ENCODE measurements at regions not wholly inside any gene's neighbourhood (a gene's known extent, or its start where the extent isn't known, plus 50 kb on each side); places are given as distances from the start of the nearest gene placed in this dataset.
"Not testable (repeated sequence)": the region's sequence is repeated elsewhere in the genome, so short reads cannot be mapped to it uniquely, and the experiment has no call there.

DNA sequence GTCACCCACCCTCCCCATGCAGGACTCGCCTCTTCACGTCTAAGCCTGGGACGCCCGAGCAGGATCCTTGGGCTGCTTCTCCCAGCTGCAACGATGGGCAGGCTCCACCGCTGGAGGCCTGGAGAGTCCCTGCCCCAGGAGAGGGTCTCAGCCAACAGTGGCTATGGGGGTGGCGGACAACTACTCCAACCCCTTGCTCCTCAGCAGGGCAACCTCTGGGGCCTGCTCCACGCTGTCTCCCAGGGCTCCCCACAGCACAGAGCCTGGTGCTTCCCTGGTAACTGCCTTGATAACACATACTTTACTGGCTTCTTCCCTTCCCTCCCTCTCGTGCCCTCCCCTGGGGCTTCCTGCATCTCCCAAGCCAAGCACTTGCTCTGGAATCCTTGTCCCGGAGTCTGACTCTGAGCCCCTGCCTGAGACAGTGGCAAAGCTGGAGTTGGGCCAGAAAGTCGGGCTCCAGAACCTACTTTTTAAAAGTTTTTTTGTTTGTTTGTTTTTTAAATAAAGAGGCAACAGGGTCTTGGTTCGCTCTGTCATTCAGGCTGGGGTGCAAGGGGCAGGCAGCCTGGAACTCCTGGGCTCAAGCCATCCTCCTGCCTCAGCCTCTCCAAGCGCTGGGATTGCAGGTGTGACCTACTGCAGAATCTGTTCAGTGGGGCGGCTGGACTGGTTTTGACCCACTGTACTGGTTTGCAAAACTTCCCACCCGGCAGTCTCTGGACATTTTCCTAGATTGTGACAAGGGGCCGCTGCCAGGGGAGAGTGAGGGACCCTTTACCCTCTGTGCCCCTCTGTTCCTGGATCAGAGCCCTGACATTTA is 99.4 kb downstream of the TNFRSF13B start:
- Histone ChIP-seq H3K36me3 (no peaks in the 10 kb centered on the region), H3K9me3 (no peaks in the 10 kb centered on the region), H3K27me3 (no peaks in the 10 kb centered on the region), H3K4me1 (no peaks in the 10 kb centered on the region), H3K4me3 (no peak overlapping the region), H3K27ac (no peak overlapping the region)
- no peak for DNase-seq (ENCODE audit: extremely low spot score in 2 of 2)
- TF ChIP-seq POLR2A (IDR thresholded peaks at IDR 0.05): no peak
- intact Hi-C loops (cut with DNase I): no loop called here

DNA sequence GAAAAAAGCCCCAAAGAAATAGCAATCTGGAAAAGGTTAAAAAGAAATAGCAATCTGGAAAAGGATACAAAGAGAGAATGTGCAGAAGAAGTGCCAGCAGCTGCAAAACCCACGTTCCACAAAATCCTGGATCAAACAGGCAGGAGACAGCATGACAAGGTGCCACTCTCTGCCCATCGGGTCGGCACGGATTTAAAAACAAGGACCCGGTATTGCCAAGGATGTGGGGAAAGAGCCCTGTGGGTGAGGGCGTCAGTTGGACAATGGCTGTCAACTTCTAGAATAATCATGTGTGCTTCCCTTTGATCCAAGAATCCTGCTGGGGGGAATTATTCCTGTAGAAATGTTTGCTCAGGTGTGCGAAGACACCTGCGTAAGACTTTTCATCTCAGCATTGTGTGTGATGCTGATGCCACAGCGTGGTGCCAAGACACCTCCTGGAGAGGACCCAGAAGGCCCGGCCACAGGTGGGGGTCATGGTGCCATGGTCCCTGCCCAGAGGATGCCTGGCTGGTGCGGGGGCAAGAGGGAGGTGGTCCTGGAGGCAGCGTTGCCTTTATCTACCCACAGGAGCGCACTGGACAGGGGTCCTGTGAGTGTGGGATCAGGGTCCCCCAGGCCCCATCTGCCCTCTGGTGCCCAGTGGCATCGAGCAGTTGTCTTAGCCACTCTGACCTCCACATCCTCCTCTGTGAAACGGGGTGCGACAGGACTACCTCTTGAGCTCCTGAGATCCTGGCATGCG is 100.3 kb downstream of the TNFRSF13B start:
- H3K27me3 ChIP-seq; H3K4me3 ChIP-seq; H3K36me3 ChIP-seq; H3K4me1 ChIP-seq; H3K27ac ChIP-seq; intact Hi-C loops (cut with DNase I); H3K9me3 ChIP-seq: not testable (repeated sequence)
- DNase-seq (ENCODE audit: extremely low spot score in 2 of 2): peak in 1 of 2 donors; percentile 3

DNA sequence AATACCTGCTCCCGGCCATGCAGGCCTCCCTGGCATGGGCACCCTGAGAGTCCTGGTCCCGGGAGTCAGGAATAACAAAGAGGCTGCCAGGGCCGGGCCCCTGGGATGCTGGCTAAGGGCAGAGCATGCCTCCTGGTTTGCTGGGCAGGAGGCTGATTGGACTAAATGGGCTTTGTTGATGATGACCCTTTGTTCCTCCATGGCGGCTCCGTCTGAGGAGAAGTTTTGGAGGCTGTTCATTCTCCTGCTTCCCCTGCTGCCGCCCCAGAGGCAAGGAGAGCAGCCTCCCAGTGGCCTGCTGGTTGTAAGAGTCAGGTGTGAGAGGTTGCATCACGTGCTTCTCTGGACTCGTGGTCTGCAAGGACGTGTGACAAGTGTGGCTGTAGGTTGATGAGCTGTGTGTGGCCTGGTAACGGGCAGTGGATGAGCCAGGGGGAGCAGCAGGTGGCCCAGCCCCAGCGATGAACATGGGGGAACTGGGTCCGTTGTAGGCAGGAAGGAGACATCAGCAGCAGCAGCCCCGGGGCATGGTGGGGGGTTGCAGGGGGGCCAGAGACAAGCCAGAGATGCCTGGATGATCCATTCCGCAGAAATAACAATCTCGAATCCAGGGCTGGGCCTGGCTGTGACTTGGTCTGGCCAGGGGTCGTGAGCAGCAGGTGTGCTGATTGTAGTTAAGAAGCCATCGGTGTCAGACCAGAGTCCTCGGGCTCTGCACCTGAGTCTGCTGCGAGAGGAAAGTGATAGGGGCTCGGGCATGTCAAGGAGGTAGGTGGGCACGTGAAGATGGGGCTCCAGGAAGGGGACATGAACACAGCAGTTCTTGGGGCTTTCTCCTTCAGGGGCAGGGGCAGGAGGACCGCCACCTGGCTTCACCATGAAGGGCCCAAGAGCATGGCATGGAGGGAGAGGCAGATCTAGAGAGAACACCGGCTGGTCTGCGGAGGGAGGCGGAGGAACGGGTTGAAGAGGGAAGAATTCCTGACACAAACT is 101.4 kb downstream of the TNFRSF13B start:
- DNase-seq (ENCODE audit: extremely low spot score in 2 of 2): peak in 1 of 2 donors; percentile 74
- TF ChIP-seq POLR2A (IDR thresholded peaks at IDR 0.05) (no peak), POLR2AphosphoS5 (IDR thresholded peaks at IDR 0.05; ENCODE audit: insufficient read depth in 1 of 2, low read depth in 1 of 2) (no peak)
- TF ChIP-seq, protein P1, sequence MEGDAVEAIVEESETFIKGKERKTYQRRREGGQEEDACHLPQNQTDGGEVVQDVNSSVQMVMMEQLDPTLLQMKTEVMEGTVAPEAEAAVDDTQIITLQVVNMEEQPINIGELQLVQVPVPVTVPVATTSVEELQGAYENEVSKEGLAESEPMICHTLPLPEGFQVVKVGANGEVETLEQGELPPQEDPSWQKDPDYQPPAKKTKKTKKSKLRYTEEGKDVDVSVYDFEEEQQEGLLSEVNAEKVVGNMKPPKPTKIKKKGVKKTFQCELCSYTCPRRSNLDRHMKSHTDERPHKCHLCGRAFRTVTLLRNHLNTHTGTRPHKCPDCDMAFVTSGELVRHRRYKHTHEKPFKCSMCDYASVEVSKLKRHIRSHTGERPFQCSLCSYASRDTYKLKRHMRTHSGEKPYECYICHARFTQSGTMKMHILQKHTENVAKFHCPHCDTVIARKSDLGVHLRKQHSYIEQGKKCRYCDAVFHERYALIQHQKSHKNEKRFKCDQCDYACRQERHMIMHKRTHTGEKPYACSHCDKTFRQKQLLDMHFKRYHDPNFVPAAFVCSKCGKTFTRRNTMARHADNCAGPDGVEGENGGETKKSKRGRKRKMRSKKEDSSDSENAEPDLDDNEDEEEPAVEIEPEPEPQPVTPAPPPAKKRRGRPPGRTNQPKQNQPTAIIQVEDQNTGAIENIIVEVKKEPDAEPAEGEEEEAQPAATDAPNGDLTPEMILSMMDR (IDR thresholded peaks at IDR 0.05): no peak
- intact Hi-C loops (cut with DNase I): no loop called here

DNA sequence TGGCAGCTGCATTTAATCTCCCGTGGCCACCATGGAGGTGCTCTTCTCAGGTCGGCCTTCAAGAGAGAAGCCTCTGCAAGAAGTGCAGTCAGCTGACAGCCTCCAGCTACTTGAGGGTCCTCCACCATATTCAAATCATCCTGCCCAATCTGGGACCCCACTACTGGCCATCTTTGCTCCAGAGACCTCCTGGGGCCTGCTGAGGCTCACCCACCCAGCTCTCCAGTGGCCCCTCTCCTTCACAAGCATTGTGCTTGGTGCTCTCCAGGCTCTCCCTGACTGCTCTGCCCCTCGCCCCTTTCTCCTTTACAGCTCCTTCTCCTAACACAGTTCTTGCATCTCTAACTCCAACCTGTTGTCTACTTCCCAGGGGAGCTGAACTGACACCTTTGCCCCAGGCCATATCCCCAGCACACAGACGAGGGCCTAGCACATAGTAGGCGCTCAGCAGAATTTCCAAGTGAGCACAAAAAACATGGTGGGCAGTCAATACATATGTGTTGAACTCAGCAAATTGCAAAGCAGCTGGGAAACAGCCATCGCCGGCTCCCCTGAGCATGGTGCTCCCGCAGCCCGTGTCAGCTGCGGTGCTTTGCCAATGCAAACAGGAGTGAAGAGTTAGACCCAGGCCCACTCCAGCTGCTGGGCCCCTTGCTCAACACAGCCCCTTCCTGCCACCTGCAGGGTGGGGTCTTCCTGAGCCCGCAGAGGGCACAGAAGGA is 102.2 kb downstream of the TNFRSF13B start:
- H3K4me1 ChIP-seq; H3K36me3 ChIP-seq; H3K9me3 ChIP-seq; intact Hi-C loops (cut with DNase I); H3K27ac ChIP-seq; H3K4me3 ChIP-seq; H3K27me3 ChIP-seq: not testable (repeated sequence)
- peak in 1 of 2 donors; percentile 46 for DNase-seq (ENCODE audit: extremely low spot score in 2 of 2)

More for the DNA sequence above, 101.4 kb downstream of the TNFRSF13B start:
- no peaks in the 10 kb centered on the region for H3K36me3 ChIP-seq
- no peaks in the 10 kb centered on the region for H3K4me1 ChIP-seq
- H3K4me3 ChIP-seq: no peak overlapping the region
- H3K27me3 ChIP-seq: no peaks in the 10 kb centered on the region
- H3K27ac ChIP-seq: no peak overlapping the region
- no peaks in the 10 kb centered on the region for H3K9me3 ChIP-seq

DNA sequence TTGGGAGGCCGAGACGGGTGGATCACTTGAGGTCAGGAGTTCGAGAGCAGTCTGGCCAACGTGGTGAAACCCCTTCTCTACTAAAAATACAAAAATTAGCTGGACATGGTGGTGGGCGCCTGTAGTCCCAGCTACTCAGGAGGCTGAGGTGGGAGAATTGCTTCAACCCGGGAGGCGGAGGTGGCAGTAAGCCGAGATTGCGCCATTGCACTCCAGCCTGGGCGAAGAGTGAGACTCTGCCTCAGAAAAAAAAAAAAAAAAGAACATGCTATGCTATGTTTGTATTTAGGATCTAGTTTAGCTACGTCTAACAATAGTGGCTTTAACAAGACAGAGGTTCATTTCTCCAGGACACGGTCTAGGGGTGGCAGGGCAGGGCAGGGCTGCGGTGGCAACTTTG is 103.3 kb downstream of the TNFRSF13B start:
- DNase-seq (ENCODE audit: extremely low spot score in 2 of 2); H3K36me3 ChIP-seq; H3K4me1 ChIP-seq; intact Hi-C loops (cut with DNase I); H3K4me3 ChIP-seq; H3K9me3 ChIP-seq; H3K27me3 ChIP-seq; H3K27ac ChIP-seq: not testable (repeated sequence)

DNA sequence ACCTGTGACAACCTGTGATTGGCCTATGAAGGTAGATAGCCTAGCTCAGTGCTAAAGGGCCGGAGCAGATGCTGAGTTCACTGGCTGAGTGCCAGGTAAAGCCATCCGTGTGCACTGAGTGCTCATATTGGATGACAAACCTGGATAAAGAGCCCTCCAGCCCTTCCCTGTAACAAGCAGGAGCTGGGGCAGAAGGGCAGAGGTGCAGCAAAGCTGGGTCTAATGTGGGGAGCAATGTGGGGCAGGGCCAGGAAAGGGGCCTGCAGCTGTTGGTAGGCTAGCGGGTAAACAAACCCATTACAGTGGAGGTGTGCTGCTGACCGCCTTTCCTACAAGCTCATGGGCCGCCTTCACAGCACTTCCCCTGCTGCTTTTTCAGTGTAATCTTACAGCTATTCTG is 104.4 kb downstream of the TNFRSF13B start:
- intact Hi-C loops (cut with DNase I); H3K27me3 ChIP-seq; H3K9me3 ChIP-seq; H3K4me1 ChIP-seq; H3K27ac ChIP-seq; DNase-seq (ENCODE audit: extremely low spot score in 2 of 2); H3K36me3 ChIP-seq; H3K4me3 ChIP-seq: not testable (repeated sequence)

DNA sequence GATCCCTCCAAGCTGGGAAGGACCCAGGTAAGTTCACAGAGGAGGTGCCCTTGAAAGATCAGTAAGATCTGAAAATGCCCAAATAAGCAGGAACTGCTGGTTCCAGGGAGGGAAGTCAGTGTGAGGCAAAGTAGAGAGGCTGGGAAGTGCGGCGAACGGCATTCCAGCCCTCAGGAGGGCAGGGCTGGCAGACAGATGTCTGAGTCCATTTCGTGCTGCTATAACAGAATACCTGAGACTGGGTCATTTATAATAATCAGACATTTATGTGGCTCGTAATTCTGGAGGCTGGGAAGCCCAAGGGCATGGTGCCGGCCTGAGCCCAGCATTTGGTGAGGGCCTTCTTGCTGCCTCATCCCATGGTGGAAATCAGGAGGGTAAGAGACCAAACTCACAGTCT is 105.1 kb downstream of the TNFRSF13B start:
- H3K4me3 ChIP-seq; H3K4me1 ChIP-seq; H3K27me3 ChIP-seq; DNase-seq (ENCODE audit: extremely low spot score in 2 of 2); H3K36me3 ChIP-seq; intact Hi-C loops (cut with DNase I); H3K9me3 ChIP-seq; H3K27ac ChIP-seq: not testable (repeated sequence)
